IPS-NIHi11 (cell line): ENCODE measurements at regions not wholly inside any gene's neighbourhood (a gene's known extent, or its start where the extent isn't known, plus 50 kb on each side); places are given as distances from the start of the nearest gene placed in this dataset.
"Not testable (repeated sequence)": the region's sequence is repeated elsewhere in the genome, so short reads cannot be mapped to it uniquely, and the experiment has no call there.

Source experiments
- DNase-seq: peaks from one replicate; pipeline ENCODE4 v3.0.0; 2012; ENCODE audit warnings: mixed read lengths, low spot score

DNA sequence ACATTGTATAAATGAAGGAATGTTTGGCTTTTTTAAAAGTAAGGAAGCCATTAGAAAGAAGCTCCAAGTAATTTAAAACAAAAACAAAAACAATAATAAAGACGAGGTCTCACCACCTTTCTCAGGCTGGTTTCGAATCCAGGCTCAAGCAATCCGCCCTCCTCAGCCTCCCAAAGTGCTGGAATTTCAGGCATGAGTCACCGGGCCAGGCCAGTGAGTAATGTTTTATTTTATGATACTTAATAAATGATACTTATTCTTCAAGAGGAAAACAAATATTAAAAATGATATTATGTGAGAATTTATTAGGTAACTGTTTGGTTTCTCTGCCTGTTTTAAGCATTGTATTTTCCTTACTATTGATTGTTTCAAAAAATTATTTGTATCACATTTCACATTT, 201.4 kb upstream of the BRINP3 start:
- no peak for DNase-seq

DNA sequence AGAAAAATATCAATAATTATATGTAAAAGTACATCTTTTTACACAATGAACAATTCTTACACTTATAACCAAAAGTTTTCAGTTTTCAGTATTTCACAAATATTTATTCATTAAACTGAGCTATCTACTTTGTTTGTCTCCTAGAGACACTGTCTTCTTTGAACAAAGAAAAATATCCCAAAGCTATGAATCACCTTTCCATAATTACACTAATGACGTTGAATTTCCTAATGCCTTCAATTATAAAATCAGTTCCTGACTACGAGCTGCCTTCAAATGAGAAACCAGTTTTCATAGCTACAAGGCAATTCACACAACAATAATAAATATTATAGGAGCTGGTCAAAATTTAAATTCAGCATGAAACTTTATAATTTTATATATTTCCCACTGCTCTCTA, 201.8 kb upstream of the BRINP3 start:
- DNase-seq: no peak

DNA sequence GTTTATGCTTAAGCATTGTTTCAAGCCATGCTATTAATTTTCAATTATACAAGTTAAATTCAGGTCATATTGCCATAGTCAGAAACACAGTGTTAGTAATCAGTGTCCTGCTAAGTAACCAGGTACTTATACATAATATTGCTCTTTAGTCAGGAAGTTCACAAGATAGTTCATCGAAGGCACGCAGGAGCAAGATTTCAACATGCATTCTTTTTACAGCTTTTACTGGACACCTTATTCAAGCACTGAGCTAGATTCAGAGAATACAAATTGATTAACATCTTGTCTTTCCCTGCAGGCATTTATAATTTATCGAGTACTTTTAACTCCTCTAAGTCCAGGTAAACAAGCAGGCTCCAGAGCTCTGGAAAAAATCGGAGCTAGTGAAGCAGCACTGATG, 202.3 kb upstream of the BRINP3 start:
- DNase-seq: no peak

DNA sequence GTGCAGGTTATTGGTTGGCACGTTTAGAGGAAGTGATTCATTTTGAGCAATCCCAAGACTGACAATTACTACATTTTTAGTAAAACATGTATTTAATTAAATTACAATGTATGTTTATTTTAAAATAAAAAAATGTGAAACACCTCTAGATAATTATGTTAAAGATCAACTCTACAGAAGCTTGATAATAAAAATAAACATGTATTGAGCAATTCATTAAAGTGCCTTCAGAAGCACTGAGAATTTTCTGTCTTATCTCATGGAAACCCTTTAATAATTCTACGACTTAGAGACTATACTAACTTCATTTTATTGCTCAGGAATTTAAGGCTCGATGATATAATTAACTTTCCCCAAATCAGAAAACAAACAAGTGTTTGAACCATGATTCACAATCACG, 208.0 kb upstream of the BRINP3 start:
- no peak for DNase-seq

DNA sequence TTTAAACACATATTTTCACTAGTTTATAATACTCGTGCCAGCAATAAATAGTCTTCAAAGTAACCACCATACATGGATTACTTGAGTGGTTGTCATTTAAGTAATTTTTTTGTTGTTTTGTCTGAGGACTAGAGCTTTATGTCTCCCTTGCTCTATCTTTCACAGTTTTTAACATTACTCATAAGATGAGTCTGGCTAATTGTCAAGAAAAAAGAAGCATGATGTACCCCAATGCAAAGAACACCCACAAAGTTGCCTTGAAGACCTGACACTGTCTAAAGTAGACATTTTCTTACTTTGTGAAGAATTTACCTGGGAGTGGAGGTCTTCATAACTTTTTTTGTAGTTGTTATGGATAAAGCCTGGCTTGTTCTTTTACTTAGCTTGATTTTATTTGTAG, 210.4 kb upstream of the BRINP3 start:
- DNase-seq: no peak

DNA sequence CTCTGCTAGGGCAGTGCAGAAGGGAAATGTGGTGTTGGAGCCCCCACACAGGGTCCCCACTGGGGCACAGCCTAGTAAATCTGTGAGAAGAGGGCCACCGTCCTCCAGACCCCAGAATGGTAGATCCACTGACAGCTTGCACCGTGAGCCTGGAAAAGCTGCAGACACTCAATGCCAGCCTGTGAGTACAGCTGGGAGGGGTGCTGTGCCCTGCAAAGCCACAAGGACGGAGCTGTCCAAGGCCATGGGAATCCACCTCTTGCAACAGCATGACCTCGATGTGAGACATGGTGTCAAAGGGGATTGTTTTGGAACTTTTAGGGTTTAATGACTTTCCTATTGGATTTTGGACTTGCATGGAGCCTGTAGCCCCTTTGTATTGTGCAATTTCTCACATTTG, 220.8 kb upstream of the BRINP3 start:
- not testable (repeated sequence) for DNase-seq

DNA sequence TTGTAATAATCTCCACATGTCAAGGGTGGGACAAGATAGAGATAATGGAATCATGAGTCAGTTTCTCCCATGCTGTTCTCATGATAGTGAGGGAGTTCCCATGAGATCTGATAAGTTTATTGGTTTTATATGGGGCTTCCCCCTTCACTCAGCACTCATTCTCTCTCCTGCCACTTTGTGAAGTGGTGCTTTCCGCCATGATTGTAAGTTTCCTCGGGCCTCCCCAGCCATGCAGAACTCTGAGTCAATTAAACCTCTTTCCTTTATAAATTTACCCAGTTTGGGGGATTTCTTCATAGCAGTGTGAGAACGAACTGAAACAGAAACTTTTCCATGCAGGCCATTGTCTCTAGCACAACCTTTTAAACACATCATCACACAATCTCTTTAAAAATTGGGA, 221.5 kb upstream of the BRINP3 start:
- DNase-seq: no peak

DNA sequence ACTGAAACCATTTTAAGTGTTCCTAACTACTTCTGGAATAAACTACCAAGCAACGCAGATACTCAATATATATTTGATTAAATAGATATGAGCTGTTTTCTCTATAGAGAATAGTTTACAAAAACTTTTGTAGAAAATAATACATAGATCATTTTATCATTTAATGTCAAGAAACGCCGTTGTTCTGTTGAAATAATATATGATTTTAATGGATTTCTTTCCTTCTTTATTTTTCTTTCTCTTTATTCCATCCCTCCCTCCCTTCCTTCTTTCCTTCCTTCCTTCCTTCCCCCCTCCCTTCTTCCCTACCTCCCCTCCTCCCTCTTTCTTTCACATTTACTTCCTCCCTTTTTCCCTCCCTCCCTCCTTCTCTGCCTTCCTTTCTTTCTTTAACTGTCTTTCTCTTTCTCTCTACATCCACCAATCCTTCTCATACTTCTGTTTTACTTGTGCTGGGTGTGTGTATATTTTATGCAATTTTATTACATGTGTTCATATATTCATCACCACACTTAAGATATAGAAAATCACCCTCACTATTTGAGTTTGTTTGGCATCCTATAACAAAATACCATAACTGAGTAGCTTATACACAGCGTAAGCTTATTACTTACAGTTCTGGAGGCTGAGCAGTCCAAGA, 230.9 kb upstream of the BRINP3 start:
- no peak for DNase-seq

DNA sequence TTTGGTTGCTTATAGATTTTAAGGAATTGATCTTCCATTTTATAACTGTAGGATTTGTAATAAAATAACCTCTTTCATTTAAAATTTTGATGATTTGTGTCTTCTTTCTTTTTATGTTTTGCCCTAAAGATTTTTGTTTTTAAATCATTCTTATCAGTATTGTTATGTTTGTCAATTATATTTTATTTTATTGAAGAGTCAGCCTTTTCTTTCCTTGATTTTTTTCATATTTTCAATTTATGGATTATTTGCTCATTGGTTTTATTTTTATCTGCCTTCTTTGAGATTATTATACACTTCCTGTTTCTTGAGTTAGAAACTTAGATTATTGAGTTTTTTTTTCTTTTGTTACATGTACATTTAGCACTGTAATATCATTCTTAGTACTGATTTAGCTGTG, 233.4 kb upstream of the BRINP3 start:
- DNase-seq: no peak

DNA sequence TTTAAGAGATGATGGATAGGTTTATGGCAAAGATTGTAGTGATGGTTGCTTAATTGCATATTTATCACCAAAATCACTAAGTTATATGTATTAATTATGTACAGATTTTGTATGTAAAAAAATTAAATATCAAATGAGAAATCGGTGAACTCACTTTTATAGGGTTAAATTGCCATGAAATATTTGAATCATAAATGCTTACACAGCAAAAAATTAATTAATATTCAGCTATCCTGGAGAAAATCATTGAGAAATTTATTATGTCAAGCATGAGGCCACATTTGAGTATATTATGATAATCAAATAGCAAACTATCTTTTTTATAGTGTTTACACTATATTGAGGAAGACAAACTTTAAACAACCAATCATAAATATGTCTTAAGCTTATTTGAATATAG, 239.4 kb upstream of the BRINP3 start:
- DNase-seq: no peak

DNA sequence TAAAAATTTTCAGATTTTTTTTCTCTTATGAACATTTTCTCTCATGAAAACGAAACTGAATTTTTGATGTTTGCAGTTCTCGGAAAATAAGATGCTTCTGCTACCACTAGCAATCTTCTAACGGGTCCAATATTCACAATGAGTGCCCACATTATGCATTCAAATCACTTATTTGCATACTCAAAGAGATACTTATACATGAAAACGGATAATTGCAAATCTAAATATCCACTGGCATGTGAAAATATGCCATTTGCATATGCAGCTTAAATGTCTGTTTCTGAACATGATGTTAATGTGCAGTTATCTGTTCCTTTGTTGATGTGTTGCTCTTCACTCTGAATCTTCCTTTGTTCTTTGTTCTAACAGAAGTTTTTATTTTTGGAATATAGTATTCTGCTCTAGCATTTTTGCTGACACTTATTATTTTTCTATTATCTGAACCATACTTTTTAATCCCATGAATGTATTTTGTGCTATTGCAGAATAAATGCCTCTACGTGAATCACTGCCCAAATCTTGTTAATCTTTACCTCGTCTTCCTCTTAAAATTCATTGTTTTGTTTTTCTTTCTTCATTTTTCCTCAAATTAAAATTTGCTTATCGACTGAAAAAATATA, 259.4 kb upstream of the BRINP3 start:
- no peak for DNase-seq

DNA sequence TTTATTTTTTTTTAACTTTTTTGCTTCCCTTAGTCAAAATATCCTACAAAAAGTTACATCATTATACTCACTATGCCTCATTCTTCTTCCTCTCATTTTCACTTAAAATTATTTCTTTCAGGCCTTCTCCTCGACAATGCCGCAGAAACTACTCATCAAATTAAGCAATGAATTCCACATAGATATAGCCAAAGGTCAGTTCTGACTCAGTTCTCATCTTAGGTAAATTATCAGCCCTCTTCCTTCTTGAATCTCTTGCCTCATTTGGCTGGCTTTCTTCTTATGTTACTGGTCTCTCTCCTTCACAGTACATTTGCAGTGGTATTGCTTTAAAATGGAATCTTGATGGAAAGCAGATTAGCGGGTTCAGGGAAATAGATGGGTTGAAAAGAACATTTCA, 260.7 kb upstream of the BRINP3 start:
- DNase-seq: no peak

DNA sequence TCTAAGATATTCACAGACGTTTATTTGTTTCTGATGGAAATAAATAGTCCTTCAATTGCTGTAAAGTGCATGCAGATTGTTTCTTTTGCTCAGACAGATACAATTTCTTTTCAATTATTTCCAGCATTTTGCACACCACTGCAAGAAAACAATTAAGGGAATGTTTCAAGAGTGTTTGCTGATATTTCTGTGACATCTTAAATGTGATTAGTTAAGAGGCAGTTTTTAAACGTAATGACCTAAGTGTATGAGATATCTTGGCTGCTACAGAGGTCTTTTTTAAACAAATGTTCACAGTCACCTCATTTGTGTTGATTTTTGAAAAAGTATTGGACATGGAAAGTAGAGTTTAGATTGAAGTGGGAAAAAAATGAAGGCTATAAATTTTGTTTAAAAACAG, 262.3 kb upstream of the BRINP3 start:
- no peak for DNase-seq

DNA sequence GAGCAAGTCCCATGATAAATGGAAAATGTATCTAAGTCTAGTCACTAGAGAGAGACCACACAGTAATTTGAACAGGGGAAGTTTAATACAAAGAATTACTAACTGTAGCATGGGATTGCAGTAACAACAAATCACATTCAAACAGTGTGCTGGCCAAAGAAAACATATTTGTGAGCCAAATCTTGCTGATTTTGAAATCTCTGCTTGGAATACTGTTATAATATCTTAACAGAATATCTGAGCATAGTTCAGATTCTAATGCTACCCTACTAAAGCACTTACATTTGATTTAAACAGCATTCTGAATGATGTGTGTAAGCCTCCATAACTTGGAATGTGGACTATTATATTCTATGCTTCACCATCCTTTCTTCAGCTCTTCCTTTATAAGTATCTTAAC, 270.0 kb upstream of the BRINP3 start:
- no peak for DNase-seq

DNA sequence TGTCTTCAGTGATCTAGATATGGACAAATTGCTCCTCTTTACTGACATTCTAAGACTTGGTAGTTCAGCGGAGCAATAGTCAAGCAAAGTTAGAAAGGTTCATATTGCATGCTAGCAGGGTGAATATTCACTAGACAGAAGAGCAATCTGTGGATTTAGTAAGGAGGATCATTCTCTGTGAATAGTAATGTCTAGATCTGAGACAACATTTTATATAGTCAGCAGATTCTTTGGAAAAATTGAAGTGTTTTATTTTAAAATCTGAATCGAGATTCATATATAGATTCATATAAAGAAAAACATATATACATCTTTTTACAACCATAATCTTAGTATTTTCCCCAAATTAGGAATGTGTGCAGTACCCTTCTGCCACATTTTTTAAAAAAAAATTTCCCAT, 274.5 kb upstream of the BRINP3 start:
- no peak for DNase-seq

DNA sequence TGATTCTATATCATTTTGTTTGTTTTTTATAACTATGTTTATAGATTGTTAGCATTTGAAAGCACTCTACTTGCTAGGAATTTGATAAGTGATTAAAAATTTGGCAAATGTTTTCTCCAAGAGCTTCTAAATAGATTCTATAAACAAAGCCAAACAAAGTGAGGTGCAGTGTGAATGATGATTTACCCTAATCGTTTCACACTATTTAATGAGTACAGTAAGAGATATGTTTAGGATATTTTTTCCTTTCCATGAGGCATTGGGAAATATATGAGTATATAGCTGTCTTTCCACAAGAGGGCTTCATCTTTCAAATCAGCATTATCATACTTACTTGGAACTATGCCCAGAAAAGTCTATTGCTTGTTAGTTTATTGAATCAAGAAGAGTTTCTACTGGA, 277.0 kb upstream of the BRINP3 start:
- DNase-seq: no peak

DNA sequence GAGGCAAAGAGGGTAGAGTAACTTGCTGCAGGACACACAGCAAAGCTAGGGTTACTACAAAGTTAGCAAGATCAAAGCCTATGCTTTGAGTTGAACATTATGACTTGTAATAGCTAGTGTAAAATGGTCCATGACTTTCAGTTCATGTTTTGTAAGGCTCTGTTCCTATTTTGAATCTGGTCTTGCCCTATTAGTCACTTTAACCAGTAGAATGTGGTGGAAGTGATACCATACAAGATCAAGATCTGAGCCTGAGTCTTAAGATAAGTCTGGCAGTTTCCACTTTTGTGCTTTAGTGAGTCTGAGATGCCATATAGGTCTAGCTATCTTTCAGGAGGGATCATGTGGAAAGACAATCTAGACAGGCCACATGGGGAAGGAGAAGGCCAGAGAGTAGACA, 282.1 kb upstream of the BRINP3 start:
- DNase-seq: no peak

DNA sequence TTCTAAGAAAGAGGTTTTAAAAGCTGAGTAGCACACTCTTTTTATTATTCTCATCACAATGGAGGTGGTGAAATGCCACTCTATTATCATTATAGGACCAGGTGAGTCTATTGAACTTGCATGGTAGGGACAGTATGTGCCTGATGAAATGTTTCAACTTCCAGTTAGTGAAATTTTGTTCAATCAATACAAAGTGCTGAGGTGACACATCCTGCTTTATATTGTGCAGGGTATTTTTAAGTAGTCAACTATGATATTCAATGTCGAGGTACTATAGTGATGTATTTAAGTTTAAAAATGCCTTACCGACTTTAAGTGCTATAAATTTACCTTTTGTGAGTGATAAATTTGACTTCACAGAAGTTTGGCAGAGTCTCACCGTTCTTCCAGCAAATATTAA, 284.7 kb upstream of the BRINP3 start:
- no peak for DNase-seq

DNA sequence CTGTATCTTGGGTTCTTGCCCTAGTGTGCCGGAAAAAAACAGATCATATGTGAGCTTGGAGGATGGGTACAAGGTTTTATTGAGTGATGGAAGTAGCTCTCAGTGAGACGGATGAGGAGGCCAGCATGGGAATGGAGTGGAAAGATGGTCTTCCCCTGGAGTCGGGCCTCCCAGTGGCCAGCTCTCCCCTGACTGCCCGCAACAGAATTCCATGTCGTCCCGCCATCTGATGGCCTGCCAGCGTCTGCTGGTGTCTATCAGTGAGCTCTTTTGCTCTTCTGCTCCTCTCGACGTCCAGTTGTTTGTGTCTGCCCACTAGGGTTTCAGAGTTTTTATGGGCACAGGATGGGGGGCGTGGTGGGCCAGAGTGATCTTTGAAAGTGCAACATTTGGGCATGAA, 315.2 kb upstream of the BRINP3 start:
- no peak for DNase-seq

DNA sequence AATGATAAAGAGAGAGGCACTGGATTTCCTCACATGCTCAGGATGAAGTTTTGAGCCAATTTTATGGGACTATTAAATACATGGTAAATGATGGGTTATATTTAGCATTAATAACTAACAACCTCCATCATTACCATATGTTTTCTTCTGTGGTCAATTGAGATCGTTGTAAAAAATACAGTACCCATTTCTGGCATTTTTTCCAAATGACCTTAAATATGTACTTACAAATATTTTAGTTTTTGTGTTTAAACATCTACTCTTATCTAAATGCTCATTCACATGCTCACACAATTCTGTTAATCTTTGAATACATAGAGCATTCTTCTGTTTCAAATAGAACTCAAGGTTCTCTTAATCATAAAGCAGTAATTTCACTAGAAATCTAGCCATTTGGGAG, 330.0 kb upstream of the BRINP3 start:
- DNase-seq: no peak

DNA sequence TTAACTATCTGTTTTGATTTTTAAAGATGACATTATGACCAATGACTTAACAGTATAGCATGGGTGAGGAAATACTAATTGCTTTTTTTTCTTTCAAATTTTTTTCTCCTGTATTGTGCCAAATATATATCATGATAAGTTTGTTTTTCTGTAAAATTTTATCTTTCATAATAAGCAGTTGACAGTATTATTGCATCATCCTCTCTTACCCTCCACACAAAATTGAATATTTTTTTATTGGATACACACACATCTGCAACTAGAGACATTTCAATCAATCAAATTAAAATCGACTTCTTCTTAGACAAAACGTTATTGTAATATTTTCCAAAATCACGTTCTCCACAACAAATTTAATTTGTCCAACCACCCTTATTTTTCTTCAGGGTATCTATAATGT, 330.4 kb upstream of the BRINP3 start:
- DNase-seq: no peak

DNA sequence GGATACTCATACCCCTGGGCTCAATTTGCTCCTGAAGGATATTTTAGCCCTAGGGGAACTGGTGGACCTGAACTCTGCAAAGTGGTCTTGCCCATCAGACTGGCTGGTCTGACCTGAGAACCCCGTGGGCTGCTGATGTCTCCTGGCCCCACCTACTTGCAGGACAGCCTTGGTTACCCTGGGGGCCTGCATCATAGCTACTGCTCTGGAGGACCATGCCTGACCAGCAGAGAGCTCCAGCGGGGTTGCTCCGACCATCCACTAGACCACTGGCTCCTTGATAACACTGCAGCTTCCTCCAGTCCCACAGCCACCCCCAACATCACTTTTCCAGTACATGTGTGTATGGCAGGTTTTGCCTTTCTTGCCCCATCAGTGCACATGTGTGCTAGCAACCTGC, 331.6 kb upstream of the BRINP3 start:
- no peak for DNase-seq

DNA sequence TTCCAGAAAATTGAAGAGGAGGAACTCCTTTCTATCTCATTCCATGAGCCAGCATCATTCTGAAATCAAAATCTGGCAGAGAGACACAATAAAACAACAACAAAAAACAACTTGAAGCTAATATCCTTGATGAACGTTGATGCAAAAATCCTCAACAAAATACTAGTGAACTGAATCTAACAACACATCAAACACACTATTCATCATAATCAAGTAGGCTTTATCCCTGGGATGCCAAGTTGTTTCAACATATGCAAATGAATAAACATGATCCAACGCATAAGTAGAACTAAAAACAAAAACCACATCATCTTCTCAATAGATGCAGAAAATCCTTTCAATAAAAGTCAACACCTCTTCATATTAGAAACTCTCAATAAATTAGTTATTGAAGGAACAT, 335.3 kb upstream of the BRINP3 start:
- DNase-seq: no peak

DNA sequence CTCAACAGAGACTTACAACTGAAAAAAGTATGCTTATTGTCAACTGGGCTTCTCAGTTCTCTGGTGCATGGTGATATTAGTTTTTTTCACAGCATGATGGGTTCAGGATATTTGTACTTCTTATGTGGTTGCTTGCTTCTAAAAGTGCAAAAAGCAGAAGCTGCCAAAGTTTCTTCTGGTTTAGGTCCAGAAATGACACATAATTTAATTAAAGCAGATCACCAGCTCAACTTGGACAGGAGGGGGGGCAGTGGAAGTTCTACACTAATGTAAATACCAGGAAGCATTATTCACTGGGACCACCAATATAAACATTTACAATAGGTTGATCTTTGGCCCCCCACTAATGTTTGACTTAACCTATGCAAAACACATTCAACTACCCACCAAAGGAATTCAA, 354.8 kb upstream of the BRINP3 start:
- DNase-seq: no peak

DNA sequence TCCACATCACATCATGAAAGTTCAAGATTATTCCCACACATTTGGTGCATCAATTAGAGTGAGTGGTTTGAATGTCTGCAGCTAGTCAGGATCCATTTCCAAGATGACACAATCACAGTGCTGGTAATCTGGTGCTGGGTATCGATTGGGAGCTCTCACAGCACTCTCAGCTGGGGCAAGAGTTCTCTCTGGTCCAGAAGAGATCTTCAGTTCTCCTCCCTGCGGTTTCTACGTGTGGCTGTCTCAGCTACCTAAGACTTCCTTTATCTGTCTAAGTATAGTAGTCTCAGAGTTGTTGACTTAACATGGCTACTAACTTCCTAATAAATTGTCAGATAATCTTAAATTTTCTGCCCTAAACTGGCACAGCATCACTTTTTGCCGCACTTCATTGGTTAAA, 358.0 kb upstream of the BRINP3 start:
- no peak for DNase-seq
